ENCODE measurements at regions not wholly inside any gene's neighbourhood (a gene's known extent, or its start where the extent isn't known, plus 50 kb on each side); places are given as distances from the start of the nearest gene placed in this dataset.

DNA sequence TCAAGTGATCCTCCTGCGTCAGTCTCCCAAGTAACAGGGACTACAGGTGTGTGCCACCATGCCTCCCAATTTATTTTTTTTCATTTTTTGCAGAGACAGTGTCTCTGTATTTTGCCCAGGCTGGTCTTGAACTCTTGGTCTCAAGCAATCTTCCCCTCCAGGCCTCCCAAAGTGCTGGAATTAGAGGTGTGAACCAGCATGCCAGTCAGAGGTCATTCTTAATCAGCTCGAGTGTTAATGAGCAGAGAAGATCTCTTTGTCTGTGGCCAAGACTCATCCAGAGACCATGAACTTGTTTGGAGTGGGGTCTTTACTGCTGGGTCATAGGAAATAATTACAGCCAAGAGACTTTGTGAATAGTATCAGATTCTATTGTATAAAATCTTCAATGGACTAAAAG is 99.2 kb upstream of the AP1S2 start:
- TF ChIP-seq, protein P1, sequence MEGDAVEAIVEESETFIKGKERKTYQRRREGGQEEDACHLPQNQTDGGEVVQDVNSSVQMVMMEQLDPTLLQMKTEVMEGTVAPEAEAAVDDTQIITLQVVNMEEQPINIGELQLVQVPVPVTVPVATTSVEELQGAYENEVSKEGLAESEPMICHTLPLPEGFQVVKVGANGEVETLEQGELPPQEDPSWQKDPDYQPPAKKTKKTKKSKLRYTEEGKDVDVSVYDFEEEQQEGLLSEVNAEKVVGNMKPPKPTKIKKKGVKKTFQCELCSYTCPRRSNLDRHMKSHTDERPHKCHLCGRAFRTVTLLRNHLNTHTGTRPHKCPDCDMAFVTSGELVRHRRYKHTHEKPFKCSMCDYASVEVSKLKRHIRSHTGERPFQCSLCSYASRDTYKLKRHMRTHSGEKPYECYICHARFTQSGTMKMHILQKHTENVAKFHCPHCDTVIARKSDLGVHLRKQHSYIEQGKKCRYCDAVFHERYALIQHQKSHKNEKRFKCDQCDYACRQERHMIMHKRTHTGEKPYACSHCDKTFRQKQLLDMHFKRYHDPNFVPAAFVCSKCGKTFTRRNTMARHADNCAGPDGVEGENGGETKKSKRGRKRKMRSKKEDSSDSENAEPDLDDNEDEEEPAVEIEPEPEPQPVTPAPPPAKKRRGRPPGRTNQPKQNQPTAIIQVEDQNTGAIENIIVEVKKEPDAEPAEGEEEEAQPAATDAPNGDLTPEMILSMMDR (IDR thresholded peaks at IDR 0.05; ENCODE audit: extremely low read depth in 1 of 2, insufficient read depth in 1 of 2, low read depth in 1 of 2, low read length in 2 of 2): no peak
- TF ChIP-seq POLR2AphosphoS5 (IDR thresholded peaks at IDR 0.05; ENCODE audit: insufficient read depth, low read depth, low read length) (no peak), MYC (IDR thresholded peaks at IDR 0.05; ENCODE audit: low read depth, low read length) (no peak), EZH2 (IDR thresholded peaks at IDR 0.05; ENCODE audit: borderline replicate concordance, low read depth, low read length, severe bottlenecking) (no peak), POLR2A (IDR thresholded peaks at IDR 0.05; ENCODE audit: low read depth, low read length) (no peak), GATA2 (IDR thresholded peaks at IDR 0.05; ENCODE audit: insufficient read depth, insufficient read length, low read depth, low read length) (no peak), JUN (IDR thresholded peaks at IDR 0.05; ENCODE audit: borderline replicate concordance, insufficient read depth, insufficient read length, low read depth) (no peak), FOS (IDR thresholded peaks at IDR 0.05; ENCODE audit: borderline replicate concordance, insufficient read depth, low read length) (no peak)
- TF ChIP-seq, protein P2, sequence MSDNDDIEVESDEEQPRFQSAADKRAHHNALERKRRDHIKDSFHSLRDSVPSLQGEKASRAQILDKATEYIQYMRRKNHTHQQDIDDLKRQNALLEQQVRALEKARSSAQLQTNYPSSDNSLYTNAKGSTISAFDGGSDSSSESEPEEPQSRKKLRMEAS (IDR thresholded peaks at IDR 0.05; ENCODE audit: insufficient read depth, insufficient read length): no peak
